Fibroblast of lung (primary cell): ENCODE measurements at regions not wholly inside any gene's neighbourhood (a gene's known extent, or its start where the extent isn't known, plus 50 kb on each side); places are given as distances from the start of the nearest gene placed in this dataset.

Experiments used
- DNase-seq, 2 donors: peaks; one replicate each; pipeline versions ENCODE4 v3.0.0 to v3.0.0-alpha.2; 2010; ENCODE audit warnings: low read depth in 2 of 2
- H2AFZ ChIP-seq: 2 replicates; pipeline ENCODE4 v1.5.1; 2012; ENCODE audit warnings: low read length, control low read depth, inconsistent platforms
- H3K27ac ChIP-seq: 2 replicates; pipeline ENCODE4 v1.5.1; 2011; ENCODE audit warnings: low read length, control low read depth; ENCODE audit not compliant: insufficient read depth
- H3K27me3 ChIP-seq: 2 replicates; pipeline ENCODE4 v1.5.1; 2011; ENCODE audit warnings: mild to moderate bottlenecking, low read length; ENCODE audit not compliant: control insufficient read depth, insufficient read depth
- H3K36me3 ChIP-seq: 2 replicates; pipeline ENCODE4 v1.5.1; 2011; ENCODE audit warnings: low read length; ENCODE audit not compliant: control insufficient read depth, insufficient read depth
- H3K4me1 ChIP-seq: 2 replicates; pipeline ENCODE4 v1.5.1; 2011; ENCODE audit warnings: low read length; ENCODE audit not compliant: control insufficient read depth, insufficient read depth; ENCODE audit errors: extremely low read depth
- H3K4me2 ChIP-seq: 2 replicates; pipeline ENCODE4 v1.5.1; 2011; ENCODE audit warnings: low read length, control low read depth; ENCODE audit not compliant: insufficient read depth; ENCODE audit errors: extremely low read depth
- H3K4me3 ChIP-seq, 4 experiments: fragments of 200-600 bp in 1 of 4; sonication (generic) in 1 of 4; replicated peaks in 1 of 4; 2 replicates each; pipeline ENCODE4 v1.5.1; 2011 to 2016; ENCODE audit warnings: low read length in 4 of 4, low read depth in 3 of 4, mild to moderate bottlenecking in 3 of 4, control low read depth in 2 of 4, inconsistent platforms in 1 of 4, mixed read lengths in 1 of 4; ENCODE audit not compliant: insufficient read depth in 1 of 4; ENCODE audit errors: control extremely low read depth in 1 of 4
- H3K79me2 ChIP-seq: 2 replicates; pipeline ENCODE4 v1.5.1; 2012; ENCODE audit warnings: mild to moderate bottlenecking, low read length, inconsistent platforms; ENCODE audit not compliant: control insufficient read depth, insufficient read depth
- H3K9ac ChIP-seq: 2 replicates; pipeline ENCODE4 v1.5.1; 2011; ENCODE audit warnings: mild to moderate bottlenecking, low read length, control low read depth; ENCODE audit not compliant: insufficient read depth
- H3K9me3 ChIP-seq: 2 replicates; pipeline ENCODE4 v1.5.1; 2012; ENCODE audit warnings: low read depth, low read length; ENCODE audit not compliant: control insufficient read depth, insufficient read depth
- H4K20me1 ChIP-seq: 2 replicates; pipeline ENCODE4 v1.5.1; 2011; ENCODE audit warnings: low read length; ENCODE audit not compliant: control insufficient read depth, insufficient read depth; ENCODE audit errors: extremely low read depth
- CTCF ChIP-seq, 2 donors: IDR thresholded peaks in 1 of 2; conservative IDR thresholded peaks in 1 of 2; 1 replicate in 1 of 2; 2 replicates in 1 of 2; pipeline ENCODE4 v1.5.1; 2011 to 2012; ENCODE audit warnings: low read length in 2 of 2, control low read depth in 1 of 2, inconsistent platforms in 1 of 2, low read depth in 1 of 2, mild to moderate bottlenecking in 1 of 2
- EZH2 ChIP-seq: IDR thresholded peaks from 2 replicates; pipeline ENCODE4 v1.5.1; 2012; ENCODE audit warnings: low read length, control low read depth, mild to moderate bottlenecking; ENCODE audit errors: missing control alignments

- H2AFZ ChIP-seq, result no peak overlapping the region
- no peaks in the 10 kb centered on the region for H3K36me3 ChIP-seq
- no peaks in the 10 kb centered on the region for H3K4me1 ChIP-seq
- no peaks in the 10 kb centered on the region for H3K9me3 ChIP-seq
- H3K27ac ChIP-seq, result no peak overlapping the region
- no peak overlapping the region for H3K4me3 ChIP-seq
- DNase-seq, result peak in 1 of 2 donors; percentile 67
- no peaks in the 10 kb centered on the region for H4K20me1 ChIP-seq
- H3K79me2 ChIP-seq, result no peaks in the 10 kb centered on the region
- no peaks in the 10 kb centered on the region for H3K27me3 ChIP-seq
- no peak for TF ChIP-seq EZH2
- no peak for TF ChIP-seq CTCF (conservative IDR thresholded peaks at IDR 0.05 in 1 of 2, IDR thresholded peaks at IDR 0.05 in 1 of 2; ENCODE audit: low read depth in 1 of 2, low read length in 2 of 2)
- H3K4me2 ChIP-seq, result no peak overlapping the region
- H3K9ac ChIP-seq, result no peak overlapping the region
These were observed 945.3 kb upstream of the GRIA3 start for GRCh38 chrX:122238801-122239200.

- no peak overlapping the region for H2AFZ ChIP-seq
- no peak overlapping the region for H3K9ac ChIP-seq
- no peaks in the 10 kb centered on the region for H3K9me3 ChIP-seq
- H4K20me1 ChIP-seq, result no peaks in the 10 kb centered on the region
- TF ChIP-seq CTCF (conservative IDR thresholded peaks at IDR 0.05 in 1 of 2, IDR thresholded peaks at IDR 0.05 in 1 of 2; ENCODE audit: low read depth in 1 of 2, low read length in 2 of 2) (no peak), EZH2 (no peak)
- no peak overlapping the region for H3K4me2 ChIP-seq
- H3K79me2 ChIP-seq, result no peaks in the 10 kb centered on the region
- H3K4me1 ChIP-seq, result no peaks in the 10 kb centered on the region
- H3K4me3 ChIP-seq, result no peak overlapping the region
- no peak for DNase-seq
- H3K36me3 ChIP-seq, result no peaks in the 10 kb centered on the region
- H3K27me3 ChIP-seq, result no peaks in the 10 kb centered on the region
- H3K27ac ChIP-seq, result no peak overlapping the region
These were observed 942.1 kb upstream of the GRIA3 start for GRCh38 chrX:122241959-122242358.

GRCh38 chrX:122244080-122244479, 940.0 kb upstream of the GRIA3 start:
- no peaks in the 10 kb centered on the region for H4K20me1 ChIP-seq
- no peak overlapping the region for H3K4me2 ChIP-seq
- TF ChIP-seq CTCF (conservative IDR thresholded peaks at IDR 0.05 in 1 of 2, IDR thresholded peaks at IDR 0.05 in 1 of 2; ENCODE audit: low read depth in 1 of 2, low read length in 2 of 2), result no peak
- TF ChIP-seq EZH2, result no peak
- H3K4me1 ChIP-seq, result no peaks in the 10 kb centered on the region
- no peak for DNase-seq
- no peak overlapping the region for H3K9ac ChIP-seq
- H3K36me3 ChIP-seq, result no peaks in the 10 kb centered on the region
- H3K4me3 ChIP-seq, result no peak overlapping the region
- no peak overlapping the region for H3K27ac ChIP-seq
- no peaks in the 10 kb centered on the region for H3K27me3 ChIP-seq
- H2AFZ ChIP-seq, result no peak overlapping the region
- no peaks in the 10 kb centered on the region for H3K79me2 ChIP-seq
- no peaks in the 10 kb centered on the region for H3K9me3 ChIP-seq
